MM.1S (cell line): ENCODE measurements at regions not wholly inside any gene's neighbourhood (a gene's known extent, or its start where the extent isn't known, plus 50 kb on each side); places are given as distances from the start of the nearest gene placed in this dataset.

Source experiments
- EZH2 ChIP-seq: fragments of 300-600 bp; sonication (generic); optimal IDR thresholded peaks from 2 replicates; pipeline ENCODE3; 2017; ENCODE audit warnings: low read depth, mild to moderate bottlenecking, antibody characterized with exemption, low read length, mixed read lengths
- EZH2phosphoT487 ChIP-seq: fragments of 300-600 bp; sonication (generic); IDR thresholded peaks from 2 replicates; pipeline ENCODE4 v1.6.1; 2018; ENCODE audit warnings: antibody characterized with exemption, low read length
- TF ChIP-seq, protein P1 (sequence below): fragments of 300-600 bp; sonication (generic); IDR thresholded peaks from 2 replicates; pipeline ENCODE4 v1.5.1; 2016; ENCODE audit warnings: antibody characterized with exemption, low read length, mixed read lengths

DNA sequence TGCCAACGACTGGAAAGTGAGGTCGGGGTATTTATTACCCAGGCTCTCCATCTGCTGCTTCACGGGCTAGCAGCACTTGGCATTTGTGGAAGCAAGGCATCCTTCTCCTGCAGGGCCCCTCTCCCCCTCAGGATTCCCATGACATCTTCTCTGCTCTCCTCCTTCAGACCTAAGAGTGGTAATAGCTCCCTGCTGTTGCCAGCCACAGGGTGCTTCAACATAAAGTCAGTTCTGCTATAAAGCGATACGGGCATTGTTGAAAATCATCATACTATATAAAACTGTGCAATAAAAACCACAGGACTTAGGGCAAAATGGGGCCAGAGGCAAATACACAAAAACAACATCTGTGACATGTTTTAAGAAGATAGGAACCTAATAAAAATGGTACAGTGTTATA is 391.8 kb upstream of the ADAMTS9 start:
- TF ChIP-seq, protein P1, sequence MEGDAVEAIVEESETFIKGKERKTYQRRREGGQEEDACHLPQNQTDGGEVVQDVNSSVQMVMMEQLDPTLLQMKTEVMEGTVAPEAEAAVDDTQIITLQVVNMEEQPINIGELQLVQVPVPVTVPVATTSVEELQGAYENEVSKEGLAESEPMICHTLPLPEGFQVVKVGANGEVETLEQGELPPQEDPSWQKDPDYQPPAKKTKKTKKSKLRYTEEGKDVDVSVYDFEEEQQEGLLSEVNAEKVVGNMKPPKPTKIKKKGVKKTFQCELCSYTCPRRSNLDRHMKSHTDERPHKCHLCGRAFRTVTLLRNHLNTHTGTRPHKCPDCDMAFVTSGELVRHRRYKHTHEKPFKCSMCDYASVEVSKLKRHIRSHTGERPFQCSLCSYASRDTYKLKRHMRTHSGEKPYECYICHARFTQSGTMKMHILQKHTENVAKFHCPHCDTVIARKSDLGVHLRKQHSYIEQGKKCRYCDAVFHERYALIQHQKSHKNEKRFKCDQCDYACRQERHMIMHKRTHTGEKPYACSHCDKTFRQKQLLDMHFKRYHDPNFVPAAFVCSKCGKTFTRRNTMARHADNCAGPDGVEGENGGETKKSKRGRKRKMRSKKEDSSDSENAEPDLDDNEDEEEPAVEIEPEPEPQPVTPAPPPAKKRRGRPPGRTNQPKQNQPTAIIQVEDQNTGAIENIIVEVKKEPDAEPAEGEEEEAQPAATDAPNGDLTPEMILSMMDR: no peak
- TF ChIP-seq EZH2phosphoT487: no peak
- no peak for TF ChIP-seq EZH2
